GM03348 (cell line): ENCODE measurements at regions not wholly inside any gene's neighbourhood (a gene's known extent, or its start where the extent isn't known, plus 50 kb on each side); places are given as distances from the start of the nearest gene placed in this dataset.

ENCODE experiments used
- DNase-seq: peaks from one replicate; pipeline ENCODE4 v3.0.0; 2012; ENCODE audit warnings: low spot score

GRCh38 chr4:22103768-22104167 is 155.2 kb upstream of the KCNIP4 start:
- no peak for DNase-seq

DNA sequence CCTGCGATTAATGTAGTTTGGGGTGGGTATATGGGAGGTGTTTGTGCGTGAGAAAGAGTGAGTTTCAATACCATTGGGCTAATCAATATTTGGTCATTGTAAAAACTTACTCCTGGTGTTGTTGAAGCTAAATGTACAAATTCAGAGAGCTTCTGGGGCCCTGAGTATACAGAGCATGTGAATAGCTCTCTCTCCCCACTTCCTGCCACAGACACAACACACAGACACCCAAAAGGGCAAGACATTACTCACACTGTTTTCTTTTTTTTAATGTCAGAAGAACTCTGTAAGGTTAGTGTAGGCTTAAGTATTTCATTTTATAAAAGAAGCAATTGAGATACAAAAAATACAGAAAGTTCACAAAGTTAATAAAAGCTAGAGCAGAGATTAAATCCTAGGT is 151.3 kb upstream of the KCNIP4 start:
- peak; percentile 46 for DNase-seq

- no peak for DNase-seq
These were observed 149.0 kb upstream of the KCNIP4 start for GRCh38 chr4:22097596-22097995.

DNA sequence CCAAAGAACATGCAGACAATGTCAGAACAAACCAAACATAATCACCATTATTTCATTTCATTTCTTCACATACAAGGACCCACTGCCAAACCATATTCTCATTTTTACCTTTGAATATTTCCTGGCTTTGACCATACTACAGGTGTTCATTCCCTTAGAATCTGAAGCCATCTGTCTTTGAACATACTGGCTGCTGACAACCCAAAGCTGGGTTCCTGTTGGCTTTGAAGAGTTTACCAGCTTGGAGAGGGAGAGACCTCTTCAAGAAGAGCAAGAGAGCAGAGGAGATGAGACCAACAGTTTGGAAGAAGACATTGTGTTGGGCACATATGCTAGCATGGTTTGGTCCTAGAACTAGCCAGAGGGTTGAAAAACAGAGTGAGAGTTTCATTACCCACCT is 145.6 kb upstream of the KCNIP4 start:
- DNase-seq = no peak

DNA sequence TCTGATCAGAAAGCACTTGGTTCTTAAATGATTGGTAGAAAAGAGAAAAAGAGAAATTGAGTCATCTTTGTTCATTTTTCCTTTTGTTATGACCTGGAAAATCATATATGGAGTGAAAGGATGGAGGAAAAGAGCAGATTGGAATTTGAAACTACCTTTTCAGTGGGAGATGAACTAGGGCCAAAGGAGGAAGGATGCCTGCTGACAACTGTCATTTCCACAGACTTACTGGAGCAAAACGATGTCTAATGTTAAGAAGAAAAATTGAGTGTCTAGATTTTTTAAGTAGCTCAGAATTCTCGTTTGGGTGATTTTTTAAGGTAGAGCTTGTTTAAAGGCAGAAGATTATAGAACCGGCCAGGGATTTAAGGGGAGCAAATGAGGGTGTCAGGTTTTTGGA is 144.6 kb upstream of the KCNIP4 start:
- DNase-seq = no peak

- DNase-seq = no peak
These were observed 143.3 kb upstream of the KCNIP4 start for GRCh38 chr4:22091906-22092305.

DNA sequence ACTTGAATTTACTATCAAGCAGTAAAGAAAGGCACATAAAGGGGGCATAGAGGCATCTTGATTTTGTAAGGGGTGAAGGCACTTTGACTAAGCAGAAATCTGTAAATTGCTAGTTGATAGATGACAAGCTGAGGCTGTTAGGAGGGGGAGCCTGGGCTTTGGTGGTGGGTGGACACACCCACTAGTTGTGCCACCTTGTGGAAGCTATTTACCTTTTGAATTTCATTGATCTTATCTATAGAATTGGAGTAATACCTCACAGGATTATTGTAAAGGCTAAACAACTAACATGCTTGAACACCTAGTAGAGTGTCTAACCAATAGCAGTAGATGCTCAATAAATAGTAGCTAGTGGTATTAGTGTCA is 142.8 kb upstream of the KCNIP4 start:
- no peak for DNase-seq

GRCh38 chr4:22090661-22091351 is 142.2 kb upstream of the KCNIP4 start:
- peak; percentile 15 for DNase-seq

GRCh38 chr4:22077571-22077970 is 129.0 kb upstream of the KCNIP4 start:
- no peak for DNase-seq

DNA sequence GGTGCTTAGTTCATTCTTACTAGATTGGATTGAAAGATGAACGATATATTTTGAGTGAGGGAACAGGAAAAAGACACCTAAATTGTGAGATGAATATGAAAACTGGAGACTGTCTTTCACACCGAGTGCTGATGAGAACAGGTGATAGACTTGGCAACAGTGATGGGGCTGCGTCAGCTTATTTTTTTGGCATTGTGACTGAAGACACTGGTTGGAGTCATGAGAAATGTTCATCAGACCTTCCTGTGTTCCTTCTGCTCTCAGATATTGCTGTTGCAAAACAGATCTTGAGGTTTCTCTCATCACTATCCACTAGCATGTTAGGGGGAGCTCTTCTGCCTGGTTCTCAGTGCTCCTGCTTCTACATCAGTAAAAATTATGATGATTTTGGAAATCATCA is 124.2 kb upstream of the KCNIP4 start:
- DNase-seq = peak; percentile 8

DNA sequence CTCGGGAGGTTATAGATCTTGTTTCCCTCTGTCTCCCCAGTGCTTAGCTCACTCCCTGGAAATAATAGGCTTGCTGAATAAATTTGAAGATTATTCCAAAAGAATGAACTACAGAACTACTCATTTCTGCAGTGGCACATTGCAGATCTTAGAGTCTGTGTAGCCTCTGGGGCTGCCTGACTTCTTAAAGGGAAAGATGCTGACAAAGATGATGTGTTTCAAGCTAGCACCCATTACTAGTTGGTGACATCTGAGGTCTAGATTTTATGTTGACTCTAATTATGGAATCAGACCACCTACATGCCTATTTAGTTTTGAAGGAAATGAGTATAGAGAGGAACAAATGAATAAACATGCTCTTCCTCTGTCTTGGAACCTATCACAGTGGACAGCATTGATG is 123.7 kb upstream of the KCNIP4 start:
- DNase-seq = no peak

GRCh38 chr4:22071749-22072148 is 123.2 kb upstream of the KCNIP4 start:
- DNase-seq = peak; percentile 33

- DNase-seq = no peak
These were observed 121.7 kb upstream of the KCNIP4 start for GRCh38 chr4:22070256-22070655.

DNA sequence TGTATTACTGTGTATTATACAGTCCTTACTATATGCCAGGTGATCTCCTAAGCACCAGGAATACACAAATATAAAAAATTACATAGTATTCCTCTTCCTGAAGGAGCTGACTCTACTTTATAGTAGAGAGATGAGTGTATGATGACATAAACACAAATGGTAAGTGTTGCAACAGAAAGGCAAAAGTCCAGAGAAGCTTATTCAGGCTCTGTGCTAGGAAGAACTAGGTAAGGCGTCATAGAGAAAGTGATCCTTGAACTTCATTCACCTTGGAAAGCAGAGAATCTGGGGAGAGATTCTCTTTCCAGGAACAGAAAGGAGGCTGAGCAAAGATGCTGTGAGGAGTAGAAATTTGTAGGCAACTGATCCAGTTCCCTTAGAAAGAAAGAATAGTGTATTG is 115.0 kb upstream of the KCNIP4 start:
- no peak for DNase-seq

- no peak for DNase-seq
These were observed 114.1 kb upstream of the KCNIP4 start for GRCh38 chr4:22062676-22063075.

GRCh38 chr4:22055954-22056353 is 107.4 kb upstream of the KCNIP4 start:
- DNase-seq = no peak

DNA sequence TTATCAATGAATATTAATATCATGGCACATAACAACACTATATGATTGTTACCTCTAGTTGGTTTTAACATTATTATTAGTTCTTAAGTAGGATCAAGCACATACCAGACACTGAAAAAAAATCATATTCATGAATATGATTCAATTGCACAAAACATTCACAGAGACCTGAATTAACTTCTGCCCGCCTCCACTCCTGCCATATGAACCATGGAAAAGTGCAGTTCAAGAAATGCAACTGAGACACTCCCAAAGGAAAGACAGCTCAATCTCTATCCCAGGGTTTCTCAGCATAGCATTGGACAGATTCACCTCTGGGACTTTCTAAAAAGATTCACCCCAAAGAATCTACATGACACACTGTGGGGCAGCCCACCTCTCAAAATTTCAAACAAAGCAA is 103.5 kb upstream of the KCNIP4 start:
- DNase-seq = no peak

DNA sequence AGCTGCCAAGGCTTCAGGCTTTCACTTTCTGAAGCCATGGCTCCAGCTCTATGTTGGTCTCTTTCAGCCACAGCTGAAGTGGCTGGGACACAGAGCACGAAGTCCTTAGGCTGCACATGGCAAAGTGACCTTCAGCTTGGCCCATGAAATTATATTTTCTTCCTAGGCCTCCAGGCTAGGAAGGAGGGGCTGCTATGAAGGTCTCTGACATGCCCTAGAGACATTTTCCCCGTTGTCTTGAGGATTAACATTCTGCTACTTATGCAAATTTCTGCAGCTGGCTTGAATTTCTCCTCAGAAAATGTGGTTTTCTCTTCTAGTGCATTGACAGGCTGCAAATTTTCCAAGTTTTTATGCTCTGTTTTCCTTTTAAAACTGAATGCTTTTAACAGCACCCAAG is 99.8 kb upstream of the KCNIP4 start:
- no peak for DNase-seq

GRCh38 chr4:22047793-22048192 is 99.2 kb upstream of the KCNIP4 start:
- DNase-seq = no peak

- no peak for DNase-seq
These were observed 96.6 kb upstream of the KCNIP4 start for GRCh38 chr4:22045051-22045630.

GRCh38 chr4:22031423-22031822 is 82.9 kb upstream of the KCNIP4 start:
- peak; percentile 5 for DNase-seq

DNA sequence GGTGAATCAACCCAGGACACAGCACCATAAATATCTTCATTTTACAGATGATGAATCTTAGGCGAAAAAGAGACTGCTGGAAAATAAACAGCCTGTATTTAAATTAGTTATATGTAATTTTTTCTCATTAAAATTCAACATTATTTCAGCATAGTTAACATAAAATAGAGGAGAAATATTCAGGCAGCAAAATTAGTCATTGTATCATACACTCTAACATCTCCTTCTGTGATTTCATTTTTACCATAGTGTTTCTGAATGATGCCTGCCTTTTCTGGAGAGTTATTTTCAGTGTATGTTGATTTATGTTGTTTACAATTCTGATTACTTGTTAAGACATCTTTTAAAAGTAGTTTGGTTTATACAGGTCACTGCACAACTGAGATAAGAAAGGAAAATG is 82.3 kb upstream of the KCNIP4 start:
- no peak for DNase-seq

GRCh38 chr4:22030307-22030706 is 81.7 kb upstream of the KCNIP4 start:
- no peak for DNase-seq

DNA sequence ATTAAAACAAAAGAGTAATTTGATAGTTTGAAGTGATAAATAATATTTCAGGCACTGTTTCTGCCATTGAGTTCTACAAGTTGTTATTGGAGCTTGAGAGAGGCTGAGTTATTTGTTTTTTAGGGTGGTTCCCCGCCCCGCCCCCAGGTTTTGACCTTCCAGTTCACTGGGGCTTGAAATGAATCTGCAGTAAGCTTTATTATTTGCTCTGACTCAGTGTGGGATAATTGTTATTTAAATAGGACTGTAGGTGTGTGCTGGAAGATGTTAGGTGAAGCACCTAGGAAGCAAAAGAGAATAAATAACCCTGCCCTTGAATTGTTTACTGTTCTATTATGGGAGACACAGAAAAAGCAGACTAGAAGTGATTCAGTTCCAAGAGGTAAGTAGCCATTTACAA is 81.2 kb upstream of the KCNIP4 start:
- no peak for DNase-seq
